ENCODE measurements at regions not wholly inside any gene's neighbourhood (a gene's known extent, or its start where the extent isn't known, plus 50 kb on each side); places are given as distances from the start of the nearest gene placed in this dataset.

DNA sequence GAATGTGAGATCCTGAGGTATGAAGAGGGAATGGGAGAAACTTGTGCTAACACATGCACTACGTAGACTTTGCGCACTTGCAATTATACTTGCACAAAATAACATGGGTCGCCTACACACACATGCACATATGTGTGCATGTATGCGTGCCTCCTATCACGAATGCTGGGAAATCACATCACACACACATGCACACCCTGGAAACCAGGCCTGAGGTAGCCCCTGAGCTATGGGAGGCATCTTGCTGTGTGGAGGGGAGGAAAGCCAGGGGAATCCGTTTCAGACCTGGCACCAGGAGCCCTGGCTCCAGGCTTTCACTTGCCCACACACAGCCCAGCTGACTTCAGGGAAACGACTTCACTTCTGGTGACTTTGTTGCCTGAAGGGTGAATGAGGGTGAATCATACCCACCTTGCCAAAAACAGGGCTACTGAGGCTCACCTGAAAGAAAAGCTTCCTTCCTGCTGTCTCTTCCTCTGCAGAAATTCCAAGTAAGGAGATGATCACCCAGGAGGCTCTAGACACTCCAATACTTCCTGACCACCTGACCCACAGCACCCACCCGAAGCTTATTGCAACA is 136.0 kb upstream of the NGF start:
- TF ChIP-seq, protein P1, sequence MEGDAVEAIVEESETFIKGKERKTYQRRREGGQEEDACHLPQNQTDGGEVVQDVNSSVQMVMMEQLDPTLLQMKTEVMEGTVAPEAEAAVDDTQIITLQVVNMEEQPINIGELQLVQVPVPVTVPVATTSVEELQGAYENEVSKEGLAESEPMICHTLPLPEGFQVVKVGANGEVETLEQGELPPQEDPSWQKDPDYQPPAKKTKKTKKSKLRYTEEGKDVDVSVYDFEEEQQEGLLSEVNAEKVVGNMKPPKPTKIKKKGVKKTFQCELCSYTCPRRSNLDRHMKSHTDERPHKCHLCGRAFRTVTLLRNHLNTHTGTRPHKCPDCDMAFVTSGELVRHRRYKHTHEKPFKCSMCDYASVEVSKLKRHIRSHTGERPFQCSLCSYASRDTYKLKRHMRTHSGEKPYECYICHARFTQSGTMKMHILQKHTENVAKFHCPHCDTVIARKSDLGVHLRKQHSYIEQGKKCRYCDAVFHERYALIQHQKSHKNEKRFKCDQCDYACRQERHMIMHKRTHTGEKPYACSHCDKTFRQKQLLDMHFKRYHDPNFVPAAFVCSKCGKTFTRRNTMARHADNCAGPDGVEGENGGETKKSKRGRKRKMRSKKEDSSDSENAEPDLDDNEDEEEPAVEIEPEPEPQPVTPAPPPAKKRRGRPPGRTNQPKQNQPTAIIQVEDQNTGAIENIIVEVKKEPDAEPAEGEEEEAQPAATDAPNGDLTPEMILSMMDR (IDR thresholded peaks at IDR 0.05; ENCODE audit: low read depth, low read length, missing control alignments), result no peak
- no peak for DNase-seq
- no peaks in the 10 kb centered on the region for H3K27me3 ChIP-seq (replicated peaks)
- H3K27ac ChIP-seq, result no peak overlapping the region
- in situ Hi-C loops (cut with HindIII; ENCODE audit: low pct_ligation_motif_present, low sequenced_read_pairs), result loop anchor here (25.0 kb wide), 1 partner anchor 287 kb away; no protein-coding TSS in a partner anchor
- H3K36me3 ChIP-seq (replicated peaks), result no peaks in the 10 kb centered on the region
- H3K4me3 ChIP-seq (ENCODE audit: low read depth, low read length), result no peak overlapping the region

DNA sequence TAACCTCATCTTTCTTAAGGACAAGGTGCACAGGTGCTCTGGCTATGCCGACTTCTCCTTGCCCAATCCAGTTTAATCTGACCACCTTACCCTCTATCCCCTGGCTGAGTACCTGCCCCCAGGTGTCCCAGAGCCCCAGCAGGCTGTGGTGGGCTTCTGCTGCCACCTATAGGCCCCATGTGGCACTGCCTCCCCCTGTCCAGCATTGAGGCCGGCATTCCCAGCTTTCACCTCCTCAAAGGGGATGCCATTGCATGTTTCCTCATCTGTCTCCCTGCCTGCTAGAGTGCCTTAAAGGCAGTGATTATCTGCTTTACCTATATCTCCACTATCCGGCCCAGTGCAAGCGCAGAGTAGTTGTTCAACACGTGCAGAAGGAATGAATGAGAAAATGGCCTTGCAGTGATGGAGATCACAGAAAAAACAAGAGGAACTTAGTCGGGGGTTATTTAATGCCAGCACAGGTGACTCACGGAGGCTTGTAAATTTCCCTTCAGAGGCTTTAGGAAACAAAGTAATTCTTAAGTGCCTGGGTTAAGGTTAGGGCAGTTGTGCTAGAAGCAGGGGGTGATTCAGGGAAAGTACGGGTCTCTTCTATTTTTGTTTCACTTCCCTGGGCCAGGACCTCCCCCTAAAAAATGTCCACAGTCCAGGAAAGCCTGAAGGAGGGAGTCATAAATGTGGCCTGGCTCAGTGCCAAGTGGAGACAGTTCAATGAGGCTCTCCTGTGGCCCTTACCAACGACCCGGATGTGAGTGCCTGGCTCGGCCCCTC is 131.8 kb upstream of the NGF start:
- DNase-seq, result peak; percentile 66
- in situ Hi-C loops (cut with HindIII; ENCODE audit: low pct_ligation_motif_present, low sequenced_read_pairs), result loop anchor here (25.0 kb wide), 1 partner anchor 283 kb away; no protein-coding TSS in a partner anchor
- no peaks in the 10 kb centered on the region for H3K27me3 ChIP-seq (replicated peaks)
- no peak overlapping the region for H3K27ac ChIP-seq
- no peaks in the 10 kb centered on the region for H3K36me3 ChIP-seq (replicated peaks)
- no peak overlapping the region for H3K4me3 ChIP-seq (ENCODE audit: low read depth, low read length)
- TF ChIP-seq, protein P1 (IDR thresholded peaks at IDR 0.05; ENCODE audit: low read depth, low read length, missing control alignments), result peak; percentile 99

DNA sequence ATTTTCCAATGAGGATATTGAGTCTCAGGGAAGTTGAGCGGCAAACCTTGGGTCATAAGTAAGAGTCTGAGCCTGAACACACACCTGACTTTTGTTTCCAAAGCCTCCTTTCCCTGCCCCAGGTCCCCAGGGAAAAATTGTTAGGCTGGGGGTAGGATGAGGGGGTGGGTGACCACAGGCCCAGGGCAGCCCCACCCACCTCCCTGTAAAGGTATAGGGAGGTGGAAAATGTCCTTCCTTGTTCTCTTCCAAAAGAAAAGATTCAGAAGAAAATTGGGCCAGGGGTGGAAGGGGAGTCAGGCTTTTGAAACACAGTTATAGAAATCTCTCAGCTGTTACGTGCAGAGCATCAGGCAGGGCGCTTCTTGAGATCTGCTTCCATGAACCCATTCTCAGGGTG is 129.7 kb upstream of the NGF start:
- Histone ChIP-seq H3K27me3 (replicated peaks) (no peaks in the 10 kb centered on the region), H3K36me3 (replicated peaks) (no peaks in the 10 kb centered on the region), H3K4me3 (ENCODE audit: low read depth, low read length) (no peak overlapping the region), H3K27ac (no peak overlapping the region)
- TF ChIP-seq, protein P1 (IDR thresholded peaks at IDR 0.05; ENCODE audit: low read depth, low read length, missing control alignments), result no peak
- DNase-seq, result no peak
- in situ Hi-C loops (cut with HindIII; ENCODE audit: low pct_ligation_motif_present, low sequenced_read_pairs), result loop anchor here (25.0 kb wide), 1 partner anchor 280 kb away; no protein-coding TSS in a partner anchor

DNA sequence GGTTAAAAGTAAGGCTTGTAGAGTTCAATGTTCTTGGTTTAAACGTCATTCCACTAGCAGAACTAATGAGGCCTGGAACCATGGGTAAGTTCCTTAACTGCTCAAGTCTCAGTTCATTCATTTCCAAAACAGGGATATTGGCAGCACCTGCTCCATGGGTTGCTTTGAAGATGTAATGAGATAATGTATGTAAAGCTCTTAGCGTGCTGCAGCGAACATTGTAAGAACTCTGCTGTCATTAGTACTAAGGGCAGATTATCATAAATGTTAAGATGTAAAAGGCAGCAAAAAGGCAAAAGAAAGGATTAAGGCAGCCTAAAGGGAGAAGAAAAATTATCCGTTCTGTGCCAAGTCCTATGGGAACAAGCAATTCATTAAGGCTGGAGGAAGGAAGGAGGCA is 129.1 kb upstream of the NGF start:
- Histone ChIP-seq H3K36me3 (replicated peaks) (no peaks in the 10 kb centered on the region), H3K4me3 (ENCODE audit: low read depth, low read length) (no peak overlapping the region), H3K27ac (no peak overlapping the region), H3K27me3 (replicated peaks) (no peaks in the 10 kb centered on the region)
- no peak for DNase-seq
- in situ Hi-C loops (cut with HindIII; ENCODE audit: low pct_ligation_motif_present, low sequenced_read_pairs), result loop anchor here (25.0 kb wide), 1 partner anchor 280 kb away; no protein-coding TSS in a partner anchor
- TF ChIP-seq, protein P1 (IDR thresholded peaks at IDR 0.05; ENCODE audit: low read depth, low read length, missing control alignments), result no peak

DNA sequence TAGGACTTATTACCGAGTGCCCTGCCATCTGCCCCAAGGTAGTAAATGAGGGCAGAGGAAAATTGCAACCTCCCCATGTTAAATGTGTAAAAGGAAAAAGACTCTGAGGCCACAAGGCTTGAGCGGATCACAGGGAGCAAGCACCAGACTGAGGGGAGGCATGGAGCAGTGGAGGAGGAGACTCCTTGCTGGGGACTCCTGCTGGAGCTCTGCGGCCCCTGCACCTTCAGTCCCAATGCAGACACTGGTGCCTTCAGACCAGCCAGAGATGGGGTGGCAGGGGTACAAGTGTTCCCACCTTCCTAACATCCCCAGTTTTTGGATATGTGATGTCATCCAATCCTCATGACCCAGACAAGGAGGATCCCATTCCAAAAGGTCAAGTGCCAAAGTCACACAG is 128.4 kb upstream of the NGF start:
- Histone ChIP-seq H3K27ac (no peak overlapping the region), H3K4me3 (ENCODE audit: low read depth, low read length) (no peak overlapping the region), H3K36me3 (replicated peaks) (no peaks in the 10 kb centered on the region), H3K27me3 (replicated peaks) (no peaks in the 10 kb centered on the region)
- no peak for DNase-seq
- in situ Hi-C loops (cut with HindIII; ENCODE audit: low pct_ligation_motif_present, low sequenced_read_pairs), result loop anchor here (25.0 kb wide), 1 partner anchor 279 kb away; no protein-coding TSS in a partner anchor
- TF ChIP-seq, protein P1 (IDR thresholded peaks at IDR 0.05; ENCODE audit: low read depth, low read length, missing control alignments), result peak; percentile 60

All from brain microvascular endothelial cell (primary cell).